Endodermal cell (in vitro differentiated cells): ENCODE measurements at regions not wholly inside any gene's neighbourhood (a gene's known extent, or its start where the extent isn't known, plus 50 kb on each side); places are given as distances from the start of the nearest gene placed in this dataset.

ENCODE experiments used
- DNase-seq: peaks from one replicate; pipeline ENCODE4 v3.0.0-alpha.2; 2017
- H3K27ac ChIP-seq: 2 replicates; pipeline ENCODE4 v1.5.1; 2013; ENCODE audit warnings: mild to moderate bottlenecking, low read depth, low read length, moderate library complexity
- H3K27me3 ChIP-seq: 2 replicates; pipeline ENCODE4 v1.6.1; 2013; ENCODE audit warnings: mild to moderate bottlenecking, low read length, moderate library complexity; ENCODE audit not compliant: insufficient read depth, control insufficient read depth, poor library complexity, severe bottlenecking
- H3K36me3 ChIP-seq: 2 replicates; pipeline ENCODE4 v1.7.0; 2013; ENCODE audit warnings: mild to moderate bottlenecking, low read length, moderate library complexity; ENCODE audit not compliant: control insufficient read depth, insufficient read depth
- H3K4me1 ChIP-seq: one replicate; pipeline ENCODE4 v1.7.0; 2013; ENCODE audit warnings: low read length; ENCODE audit not compliant: control insufficient read depth, insufficient read depth
- H3K4me3 ChIP-seq: 2 replicates; pipeline ENCODE4 v1.5.1; 2013; ENCODE audit warnings: mild to moderate bottlenecking, low read length, moderate library complexity
- H3K9ac ChIP-seq: 2 replicates; pipeline ENCODE4 v1.6.1; 2013; ENCODE audit warnings: mild to moderate bottlenecking, low read length, moderate library complexity; ENCODE audit not compliant: poor library complexity, severe bottlenecking; ENCODE audit errors: extremely low read depth
- H3K9me3 ChIP-seq: 2 replicates; pipeline ENCODE4 v1.6.1; 2013; ENCODE audit warnings: mild to moderate bottlenecking, low read length, moderate library complexity; ENCODE audit not compliant: control insufficient read depth
- H3K27ac Mint-ChIP-seq: 2 replicates; pipeline ENCODE4 v1.8.0; 2020; ENCODE audit warnings: mixed read lengths
- H3K27me3 Mint-ChIP-seq: 2 replicates; pipeline ENCODE4 v1.8.0; 2021; ENCODE audit warnings: mild to moderate bottlenecking, mixed read lengths; ENCODE audit not compliant: insufficient read depth
- H3K36me3 Mint-ChIP-seq: 2 replicates; pipeline ENCODE4 v1.8.0; 2020; ENCODE audit warnings: low read depth, mixed read lengths
- H3K4me1 Mint-ChIP-seq: 2 replicates; pipeline ENCODE4 v1.8.0; 2020; ENCODE audit warnings: mixed read lengths
- H3K4me3 Mint-ChIP-seq: 2 replicates; pipeline ENCODE4 v1.8.0; 2020; ENCODE audit warnings: mild to moderate bottlenecking, moderate library complexity, mixed read lengths
- H3K9me3 Mint-ChIP-seq: 2 replicates; pipeline ENCODE4 v1.8.0; 2020; ENCODE audit warnings: mild to moderate bottlenecking, mixed read lengths
- CTCF ChIP-seq: fragments of 200-600 bp; sonication (generic); conservative IDR thresholded peaks from 2 replicates; pipeline ENCODE4 v1.5.0; 2021; ENCODE audit warnings: antibody characterized with exemption, mild to moderate bottlenecking
- WGBS, 2 experiments: methylation state at CpG; one replicate each; pipeline versions ENCODE4 v1.1.5 to v1.1.7; 2013; ENCODE audit warnings: missing lambda C conversion rate in 2 of 2, mixed read lengths in 1 of 2; ENCODE audit not compliant: insufficient coverage in 1 of 2, insufficient read length in 1 of 2; 5-methylcytosine and 5-hydroxymethylcytosine counted together

- H3K4me1 Mint-ChIP-seq, result peaks cover 20% of the 10 kb centered on the region
- Histone ChIP-seq H3K27me3 (no peaks in the 10 kb centered on the region), H3K4me1 (no peaks in the 10 kb centered on the region), H3K27ac (no peak overlapping the region), H3K36me3 (no peaks in the 10 kb centered on the region), H3K4me3 (no peak overlapping the region), H3K9ac (no peak overlapping the region), H3K9me3 (peaks cover 22% of the 10 kb centered on the region)
- H3K27me3 Mint-ChIP-seq, result peaks cover 21% of the 10 kb centered on the region
- H3K36me3 Mint-ChIP-seq, result peaks cover 1% of the 10 kb centered on the region
- DNase-seq, result no peak
- H3K4me3 Mint-ChIP-seq, result no peak overlapping the region
- TF ChIP-seq CTCF, result no peak
- WGBS, 2 experiments, result 84 to 91% methylated on average over 7 to 8 of the region's 8 CpGs
- peaks cover 24% of the 10 kb centered on the region for H3K9me3 Mint-ChIP-seq
- no peak overlapping the region for H3K27ac Mint-ChIP-seq
Measured at GRCh38 chr14:65179918-65180724, 77.8 kb upstream of the MAX start.

GRCh38 chr14:65180725-65181025 lies 78.4 kb upstream of the MAX start:
- Histone ChIP-seq H3K9me3 (peaks cover 22% of the 10 kb centered on the region), H3K4me3 (no peak overlapping the region), H3K27me3 (no peaks in the 10 kb centered on the region), H3K36me3 (no peaks in the 10 kb centered on the region), H3K4me1 (no peaks in the 10 kb centered on the region), H3K27ac (no peak overlapping the region), H3K9ac (no peak overlapping the region)
- 83 to 93% methylated on average over 1 of the region's 1 CpG for WGBS, 2 experiments
- DNase-seq, result no peak
- Mint-ChIP-seq H3K9me3 (peaks cover 24% of the 10 kb centered on the region), H3K4me3 (no peak overlapping the region), H3K27me3 (peaks cover 25% of the 10 kb centered on the region), H3K36me3 (peaks cover 1% of the 10 kb centered on the region), H3K4me1 (peaks cover 23% of the 10 kb centered on the region), H3K27ac (no peak overlapping the region)
- TF ChIP-seq CTCF, result no peak

- Histone ChIP-seq H3K36me3 (no peaks in the 10 kb centered on the region), H3K9ac (no peak overlapping the region), H3K27me3 (no peaks in the 10 kb centered on the region), H3K9me3 (peaks cover 22% of the 10 kb centered on the region), H3K27ac (no peak overlapping the region), H3K4me1 (peaks cover 10% of the 10 kb centered on the region), H3K4me3 (no peak overlapping the region)
- 53 to 61% methylated on average over 3 to 7 of the region's 8 CpGs for WGBS, 2 experiments
- no peak overlapping the region for H3K27ac Mint-ChIP-seq
- H3K4me1 Mint-ChIP-seq, result peaks cover 36% of the 10 kb centered on the region
- DNase-seq, result no peak
- H3K27me3 Mint-ChIP-seq, result peaks cover 22% of the 10 kb centered on the region
- no peak for TF ChIP-seq CTCF
- H3K36me3 Mint-ChIP-seq, result peaks cover 1% of the 10 kb centered on the region
- H3K9me3 Mint-ChIP-seq, result peaks cover 21% of the 10 kb centered on the region
- H3K4me3 Mint-ChIP-seq, result no peak overlapping the region
Measured at GRCh38 chr14:65184032-65184764, 81.9 kb upstream of the MAX start.
